NCI-H1436 (cell line): ENCODE measurements at regions not wholly inside any gene's neighbourhood (a gene's known extent, or its start where the extent isn't known, plus 50 kb on each side); places are given as distances from the start of the nearest gene placed in this dataset.
"Not testable (repeated sequence)": the region's sequence is repeated elsewhere in the genome, so short reads cannot be mapped to it uniquely, and the experiment has no call there.

ENCODE experiments used
- DNase-seq: peaks from one replicate; lab custom pipeline; 2025; lab: John Stamatoyannopoulos, UW

- DNase-seq, result no peak
These were observed 122.9 kb upstream of the TMEM164 start for GRCh38 chrX:109879991-109880390.

GRCh38 chrX:109880629-109881028 lies 122.3 kb upstream of the TMEM164 start:
- no peak for DNase-seq

- peak; percentile 28 for DNase-seq
These were observed 116.7 kb upstream of the TMEM164 start for GRCh38 chrX:109886122-109886761.

- DNase-seq, result no peak
These were observed 113.5 kb upstream of the TMEM164 start for GRCh38 chrX:109889289-109890006.

- no peak for DNase-seq
These were observed 112.6 kb upstream of the TMEM164 start for GRCh38 chrX:109890300-109890699.

- peak; percentile 64 for DNase-seq
These were observed 111.9 kb upstream of the TMEM164 start for GRCh38 chrX:109890910-109891502.

GRCh38 chrX:109896024-109896423 lies 106.9 kb upstream of the TMEM164 start:
- DNase-seq, result not testable (repeated sequence)

- DNase-seq, result no peak
These were observed 100.2 kb upstream of the TMEM164 start for GRCh38 chrX:109902665-109903064.

- DNase-seq, result no peak
These were observed 91.9 kb upstream of the TMEM164 start for GRCh38 chrX:109911046-109911445.

GRCh38 chrX:109912993-109913392 lies 89.9 kb upstream of the TMEM164 start:
- DNase-seq, result not testable (repeated sequence)

- DNase-seq, result no peak
These were observed 88.6 kb upstream of the TMEM164 start for GRCh38 chrX:109914114-109914849.

- no peak for DNase-seq
These were observed 84.2 kb upstream of the TMEM164 start for GRCh38 chrX:109918753-109919152.

GRCh38 chrX:109920325-109920724 lies 82.6 kb upstream of the TMEM164 start:
- peak; percentile 13 for DNase-seq

- DNase-seq, result no peak
These were observed 82.0 kb upstream of the TMEM164 start for GRCh38 chrX:109920868-109921267.

- no peak for DNase-seq
These were observed 80.7 kb upstream of the TMEM164 start for GRCh38 chrX:109922190-109922589.

GRCh38 chrX:109925003-109925402 lies 77.9 kb upstream of the TMEM164 start:
- not testable (repeated sequence) for DNase-seq

- no peak for DNase-seq
These were observed 77.3 kb upstream of the TMEM164 start for GRCh38 chrX:109925656-109926055.

GRCh38 chrX:109926118-109926517 lies 76.8 kb upstream of the TMEM164 start:
- no peak for DNase-seq

- no peak for DNase-seq
These were observed 75.9 kb upstream of the TMEM164 start for GRCh38 chrX:109926743-109927662.

GRCh38 chrX:109927663-109928273 lies 75.1 kb upstream of the TMEM164 start:
- no peak for DNase-seq
